DND-41 (cell line): ENCODE measurements at regions not wholly inside any gene's neighbourhood (a gene's known extent, or its start where the extent isn't known, plus 50 kb on each side); places are given as distances from the start of the nearest gene placed in this dataset.

Experiments
- EZH2 ChIP-seq: IDR thresholded peaks from 3 replicates; pipeline ENCODE4 v1.6.1; 2012; ENCODE audit warnings: borderline replicate concordance, low read depth, mild to moderate bottlenecking, moderate library complexity, low read length, inconsistent platforms; ENCODE audit not compliant: severe bottlenecking
- TF ChIP-seq, protein P1 (sequence below): IDR thresholded peaks from 2 replicates; pipeline ENCODE4 v1.5.1; 2012; ENCODE audit warnings: borderline replicate concordance, low read length, moderate library complexity, mild to moderate bottlenecking; ENCODE audit not compliant: poor library complexity, severe bottlenecking; ENCODE audit errors: extremely low read depth

DNA sequence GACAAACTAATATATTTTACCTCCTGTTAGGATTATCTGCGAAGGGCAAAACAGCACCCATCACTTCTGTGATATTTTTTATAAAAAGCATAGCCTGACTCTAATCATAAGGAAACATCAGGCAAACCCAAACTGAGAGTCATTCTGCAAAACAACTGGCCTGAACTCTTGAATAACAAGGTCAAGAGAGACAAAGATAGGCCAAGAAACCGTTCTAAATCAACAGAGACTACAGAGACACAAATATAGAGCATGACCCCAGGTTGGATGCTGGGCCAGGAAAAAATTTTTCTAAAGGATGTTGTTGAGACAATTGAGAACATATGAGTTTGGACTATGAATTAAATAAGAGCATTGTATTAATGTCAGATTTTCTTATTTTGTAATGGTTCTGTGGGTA, 384.9 kb downstream of the NFIB start:
- TF ChIP-seq, protein P1, sequence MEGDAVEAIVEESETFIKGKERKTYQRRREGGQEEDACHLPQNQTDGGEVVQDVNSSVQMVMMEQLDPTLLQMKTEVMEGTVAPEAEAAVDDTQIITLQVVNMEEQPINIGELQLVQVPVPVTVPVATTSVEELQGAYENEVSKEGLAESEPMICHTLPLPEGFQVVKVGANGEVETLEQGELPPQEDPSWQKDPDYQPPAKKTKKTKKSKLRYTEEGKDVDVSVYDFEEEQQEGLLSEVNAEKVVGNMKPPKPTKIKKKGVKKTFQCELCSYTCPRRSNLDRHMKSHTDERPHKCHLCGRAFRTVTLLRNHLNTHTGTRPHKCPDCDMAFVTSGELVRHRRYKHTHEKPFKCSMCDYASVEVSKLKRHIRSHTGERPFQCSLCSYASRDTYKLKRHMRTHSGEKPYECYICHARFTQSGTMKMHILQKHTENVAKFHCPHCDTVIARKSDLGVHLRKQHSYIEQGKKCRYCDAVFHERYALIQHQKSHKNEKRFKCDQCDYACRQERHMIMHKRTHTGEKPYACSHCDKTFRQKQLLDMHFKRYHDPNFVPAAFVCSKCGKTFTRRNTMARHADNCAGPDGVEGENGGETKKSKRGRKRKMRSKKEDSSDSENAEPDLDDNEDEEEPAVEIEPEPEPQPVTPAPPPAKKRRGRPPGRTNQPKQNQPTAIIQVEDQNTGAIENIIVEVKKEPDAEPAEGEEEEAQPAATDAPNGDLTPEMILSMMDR: no peak
- TF ChIP-seq EZH2: no peak
